GM12878 (cell line): ENCODE measurements at regions not wholly inside any gene's neighbourhood (a gene's known extent, or its start where the extent isn't known, plus 50 kb on each side); places are given as distances from the start of the nearest gene placed in this dataset.

Source experiments
- ATAC-seq: fragments of 200-7000 bp; cut with Tn5 transposase; 3 replicates; pipeline ENCODE4 v1.9.1; 2020; ENCODE audit warnings: mild to moderate bottlenecking, moderate library complexity
- BruUV-seq: library from RNA; stranded (reverse); fragments of 400-500 nt; replicated peaks from 2 replicates; lab custom pipeline; 2021; lab: Mats Ljungman, UMichigan
- CTCF ChIA-PET: fragments of 300-600 bp; sonication (Branson Sonifier 250); formaldehyde crosslinking; extraction: SDS; loops from one replicate; lab custom pipeline; 2021; ENCODE audit warnings: inconsistent platforms; lab: Yijun Ruan, JAX
- POLR2A ChIA-PET: fragments of 350-600 bp; formaldehyde crosslinking; extraction: SDS; loops from one replicate; lab custom pipeline; 2021; ENCODE audit warnings: inconsistent platforms; lab: Charles Lee
- RAD21 ChIA-PET: fragments of 300-600 bp; sonication (Branson Sonifier 250); formaldehyde crosslinking; loops from one replicate; lab custom pipeline; 2023; ENCODE audit warnings: antibody characterized with exemption; ENCODE audit not compliant: unreplicated experiment; lab: Charles Lee
- SMC1A ChIA-PET: fragments of 300-600 bp; sonication (Branson Sonifier 250); formaldehyde crosslinking; loops from one replicate; lab custom pipeline; 2023; ENCODE audit not compliant: unreplicated experiment, uncharacterized antibody; lab: Charles Lee
- DNase-seq: peaks from one replicate; pipeline ENCODE4 v3.0.0-alpha.2; 2011; ENCODE audit warnings: low read depth, low spot score
- FAIRE-seq: peaks from 3 replicates; lab custom pipeline; 2011; peaks lifted over from hg19 to GRCh38; lab: Jason Lieb, UNC
- H2AFZ ChIP-seq: 2 replicates; pipeline ENCODE4 v1.6.0; 2011; ENCODE audit warnings: low read depth, low read length, control low read depth; ENCODE audit not compliant: control insufficient read depth
- H3K27ac ChIP-seq: 2 replicates; pipeline ENCODE4 v1.5.1; 2011; ENCODE audit warnings: control low read depth; ENCODE audit not compliant: control insufficient read depth, insufficient read depth
- H3K27me3 ChIP-seq, 2 experiments: replicated peaks in 1 of 2; 2 replicates each; pipeline versions ENCODE4 v1.6.0 to v1.6.1; 2011; ENCODE audit warnings: low read length in 1 of 2; ENCODE audit not compliant: control insufficient read depth in 2 of 2, insufficient read depth in 2 of 2
- H3K36me3 ChIP-seq, 2 experiments: 2 replicates each; pipeline ENCODE4 v1.5.1; 2011; ENCODE audit warnings: low read length in 1 of 2; ENCODE audit not compliant: control insufficient read depth in 2 of 2, insufficient read depth in 2 of 2
- H3K4me1 ChIP-seq: 2 replicates; pipeline ENCODE4 v1.6.1; 2011; ENCODE audit warnings: mild to moderate bottlenecking, low read length, moderate library complexity, mixed read lengths; ENCODE audit not compliant: control insufficient read depth, insufficient read depth
- H3K4me2 ChIP-seq: 2 replicates; pipeline ENCODE4 v1.6.0; 2011; ENCODE audit warnings: control low read depth; ENCODE audit not compliant: control insufficient read depth, insufficient read depth
- H3K4me3 ChIP-seq: fragments of 200-600 bp; sonication (generic); 2 replicates; pipeline ENCODE4 v1.5.1; 2016
- H3K79me2 ChIP-seq: 2 replicates; pipeline ENCODE4 v1.6.0; 2011; ENCODE audit warnings: low read length; ENCODE audit not compliant: control insufficient read depth, insufficient read depth
- H3K9ac ChIP-seq: 2 replicates; pipeline ENCODE4 v1.8.0; 2011; ENCODE audit warnings: low read length, control low read depth, mixed read lengths; ENCODE audit not compliant: control insufficient read depth, insufficient read depth
- H3K9me3 ChIP-seq: replicated peaks from 3 replicates; pipeline ENCODE4 v1.5.1; 2011; ENCODE audit warnings: mild to moderate bottlenecking, low read length; ENCODE audit not compliant: control insufficient read depth, insufficient read depth
- H4K20me1 ChIP-seq: 2 replicates; pipeline ENCODE4 v1.6.0; 2011; ENCODE audit not compliant: control insufficient read depth, insufficient read depth
- CEBPB ChIP-seq, 2 experiments: fragments of 150-350 bp in 1 of 2; IDR thresholded peaks; 2 replicates each; pipeline ENCODE4 v1.6.1; 2012 to 2014; ENCODE audit warnings: low read depth in 2 of 2, low read length in 2 of 2, borderline replicate concordance in 1 of 2, inconsistent platforms in 1 of 2
- CHD2 ChIP-seq: IDR thresholded peaks from 2 replicates; pipeline ENCODE4 v1.6.1; 2011; ENCODE audit warnings: low read depth, low read length, improper control_type of control experiment, borderline replicate concordance
- CREM ChIP-seq: IDR thresholded peaks from 2 replicates; pipeline ENCODE4 v1.6.1; 2014; ENCODE audit warnings: antibody characterized with exemption, low read depth
- ESRRA ChIP-seq: IDR thresholded peaks from 2 replicates; pipeline ENCODE4 v1.6.1; 2012; ENCODE audit warnings: mild to moderate bottlenecking, low read length, improper control_type of control experiment
- NFIC ChIP-seq: IDR thresholded peaks from 2 replicates; pipeline ENCODE4 v1.6.1; 2012; ENCODE audit warnings: low read depth, mild to moderate bottlenecking, inconsistent platforms, low read length, moderate library complexity
- NR2C2 ChIP-seq: IDR thresholded peaks from 2 replicates; pipeline ENCODE4 v1.6.1; 2011; ENCODE audit warnings: borderline replicate concordance, low read depth; ENCODE audit not compliant: control insufficient read depth, insufficient read length
- RAD51 ChIP-seq: fragments of 450-650 bp; IDR thresholded peaks from 2 replicates; pipeline ENCODE4 v1.6.1; 2016; ENCODE audit warnings: moderate library complexity, mild to moderate bottlenecking, inconsistent platforms
- SPI1 ChIP-seq: IDR thresholded peaks from 2 replicates; pipeline ENCODE4 v1.6.1; 2011; ENCODE audit warnings: low read depth, mild to moderate bottlenecking, low read length, moderate library complexity, borderline replicate concordance; ENCODE audit not compliant: insufficient read depth
- WRNIP1 ChIP-seq: IDR thresholded peaks from 2 replicates; pipeline ENCODE4 v1.6.1; 2011; ENCODE audit warnings: low read depth, low read length, improper control_type of control experiment, borderline replicate concordance
- ZNF24 ChIP-seq: fragments of 450-650 bp; IDR thresholded peaks from 2 replicates; pipeline ENCODE4 v1.6.1; 2017; ENCODE audit warnings: antibody characterized with exemption, mild to moderate bottlenecking
- WGBS: methylation state at CpG from one replicate; pipeline ENCODE4 v1.1.6; 2016; ENCODE audit warnings: low lambda C conversion rate; ENCODE audit not compliant: insufficient replicate concordance, insufficient coverage; ENCODE audit errors: missing lambda C conversion rate; 5-methylcytosine and 5-hydroxymethylcytosine counted together
- in situ Hi-C: fragments of 300-500 bp; cut with MboI; formaldehyde crosslinking; loops from 9 replicates; pipeline ENCODE4 v1.14.3; 2018; ENCODE audit warnings: mixed read lengths
- intact Hi-C: fragments of 100-400 bp; cut with micrococcal nuclease; formaldehyde crosslinking; loops from one replicate; pipeline ENCODE4 v1.14.2; 2022; ENCODE audit not compliant: unreplicated experiment
- TF ChIP-seq, protein P1 (sequence below): IDR thresholded peaks from 2 replicates; pipeline ENCODE4 v1.6.1; 2012; ENCODE audit warnings: mild to moderate bottlenecking, low read depth, low read length

GRCh38 chrX:45876206-45876605 is 669.0 kb downstream of the ZNF674 start (continued):
- TF ChIP-seq NR2C2: no peak
- no peak for TF ChIP-seq RAD51
- TF ChIP-seq WRNIP1: no peak
- no peak for TF ChIP-seq ZNF24
- no peak for TF ChIP-seq CREM
- TF ChIP-seq SPI1: no peak
- TF ChIP-seq, protein P1, sequence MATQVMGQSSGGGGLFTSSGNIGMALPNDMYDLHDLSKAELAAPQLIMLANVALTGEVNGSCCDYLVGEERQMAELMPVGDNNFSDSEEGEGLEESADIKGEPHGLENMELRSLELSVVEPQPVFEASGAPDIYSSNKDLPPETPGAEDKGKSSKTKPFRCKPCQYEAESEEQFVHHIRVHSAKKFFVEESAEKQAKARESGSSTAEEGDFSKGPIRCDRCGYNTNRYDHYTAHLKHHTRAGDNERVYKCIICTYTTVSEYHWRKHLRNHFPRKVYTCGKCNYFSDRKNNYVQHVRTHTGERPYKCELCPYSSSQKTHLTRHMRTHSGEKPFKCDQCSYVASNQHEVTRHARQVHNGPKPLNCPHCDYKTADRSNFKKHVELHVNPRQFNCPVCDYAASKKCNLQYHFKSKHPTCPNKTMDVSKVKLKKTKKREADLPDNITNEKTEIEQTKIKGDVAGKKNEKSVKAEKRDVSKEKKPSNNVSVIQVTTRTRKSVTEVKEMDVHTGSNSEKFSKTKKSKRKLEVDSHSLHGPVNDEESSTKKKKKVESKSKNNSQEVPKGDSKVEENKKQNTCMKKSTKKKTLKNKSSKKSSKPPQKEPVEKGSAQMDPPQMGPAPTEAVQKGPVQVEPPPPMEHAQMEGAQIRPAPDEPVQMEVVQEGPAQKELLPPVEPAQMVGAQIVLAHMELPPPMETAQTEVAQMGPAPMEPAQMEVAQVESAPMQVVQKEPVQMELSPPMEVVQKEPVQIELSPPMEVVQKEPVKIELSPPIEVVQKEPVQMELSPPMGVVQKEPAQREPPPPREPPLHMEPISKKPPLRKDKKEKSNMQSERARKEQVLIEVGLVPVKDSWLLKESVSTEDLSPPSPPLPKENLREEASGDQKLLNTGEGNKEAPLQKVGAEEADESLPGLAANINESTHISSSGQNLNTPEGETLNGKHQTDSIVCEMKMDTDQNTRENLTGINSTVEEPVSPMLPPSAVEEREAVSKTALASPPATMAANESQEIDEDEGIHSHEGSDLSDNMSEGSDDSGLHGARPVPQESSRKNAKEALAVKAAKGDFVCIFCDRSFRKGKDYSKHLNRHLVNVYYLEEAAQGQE: no peak
- no peak for TF ChIP-seq CEBPB (IDR thresholded peaks at IDR 0.05; ENCODE audit: borderline replicate concordance in 1 of 2, low read depth in 2 of 2, low read length in 2 of 2)
- TF ChIP-seq ESRRA: no peak

DNA sequence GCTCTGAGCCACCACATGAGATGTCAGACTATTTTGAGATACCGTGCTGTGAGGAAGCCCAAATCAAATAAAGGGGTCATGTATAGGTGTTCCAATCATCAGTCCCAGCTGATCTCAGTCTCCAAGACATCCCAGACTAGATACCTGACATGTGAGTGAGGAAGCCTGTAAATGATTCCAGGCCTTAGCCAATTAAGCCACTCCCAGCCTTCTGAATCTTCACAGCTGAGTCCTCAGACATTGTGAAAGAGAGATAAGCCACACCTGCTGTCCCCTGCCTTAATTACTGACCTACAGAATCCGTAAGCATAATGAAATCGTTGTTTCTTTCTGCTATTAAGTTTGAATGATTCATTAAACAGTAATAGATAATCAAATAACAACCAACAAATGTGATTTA is 671.4 kb downstream of the ZNF674 start:
- DNase-seq (no peak), FAIRE-seq (no peak), ATAC-seq (no peak)
- Histone ChIP-seq H3K79me2 (no peaks in the 10 kb centered on the region), H3K27me3 (no peaks in the 10 kb centered on the region; a peak in 1 of 4 replicates), H3K4me1 (no peaks in the 10 kb centered on the region), H3K27ac (no peak overlapping the region), H4K20me1 (no peaks in the 10 kb centered on the region), H2AFZ (no peak overlapping the region), H3K4me2 (no peak overlapping the region), H3K9me3 (no peaks in the 10 kb centered on the region), H3K4me3 (no peak overlapping the region), H3K36me3 (no peaks in the 10 kb centered on the region), H3K9ac (no peak overlapping the region)
- in situ Hi-C loops: no loop called here
- no TSS peak for BruUV-seq
- ChIA-PET POLR2A (no interaction called here), SMC1A (interaction anchor here (0.7 kb wide), 1 partner anchor 9 kb away, joined by 3 read pairs; no protein-coding TSS in a partner anchor), CTCF (no interaction called here), RAD21 (no interaction called here)
- WGBS: 12% methylated on average over 3 of the region's 3 CpGs
- intact Hi-C loops: no loop called here
- no peak for TF ChIP-seq CHD2
- TF ChIP-seq NFIC: no peak
